Pancreas (tissue), 10 donors: ENCODE measurements at regions not wholly inside any gene's neighbourhood (a gene's known extent, or its start where the extent isn't known, plus 50 kb on each side); places are given as distances from the start of the nearest gene placed in this dataset.

Experiments used
- ATAC-seq, 4 donors: fragments of 200-7000 bp; cut with Tn5 transposase; one replicate each; pipeline versions ENCODE4 v1.8.0 to v1.9.1; 2020; ENCODE audit warnings: mild to moderate bottlenecking in 4 of 4, moderate library complexity in 4 of 4
- DNase-seq, 6 donors: peaks; one replicate each; pipeline ENCODE4 v3.0.0-alpha.2; 2020
- FAIRE-seq: peaks from 2 replicates; lab custom pipeline; 2012; peaks lifted over from hg19 to GRCh38; lab: Jason Lieb, UNC
- H3K27ac ChIP-seq, 4 donors: fragments of 200-600 bp; sonication (generic); 1 replicate in 3 of 4; 2 replicates in 1 of 4; pipeline versions ENCODE4 v1.5.0 to v1.8.0; 2020
- H3K27me3 ChIP-seq, 4 donors: fragments of 200-600 bp; one replicate each; pipeline ENCODE4 v1.8.0; 2021
- H3K36me3 ChIP-seq, 3 donors: fragments of 200-600 bp; sonication (generic) in 1 of 3; one replicate each; pipeline versions ENCODE4 v1.5.0 to v1.8.0; 2020 to 2021
- H3K4me1 ChIP-seq, 3 donors: fragments of 200-600 bp; one replicate each; pipeline ENCODE4 v1.8.0; 2021
- H3K4me3 ChIP-seq, 4 donors: fragments of 200-600 bp; sonication (generic) in 2 of 4; one replicate each; pipeline versions ENCODE4 v1.5.0 to v1.8.0; 2020 to 2021
- H3K9me3 ChIP-seq, 4 donors: fragments of 200-600 bp; one replicate each; pipeline ENCODE4 v1.8.0; 2021
- CTCF ChIP-seq, 4 donors: fragments of 200-600 bp; sonication (generic) in 3 of 4; IDR thresholded peaks; one replicate each; pipeline versions ENCODE4 v1.5.0 to v1.8.0; 2021; ENCODE audit warnings: antibody characterized with exemption in 4 of 4
- WGBS, 2 donors: extraction: QIAGEN DNeasy Blood & Tissue Kit; methylation state at CpG; one replicate each; pipeline ENCODE4 v1.1.7; 2013; 5-methylcytosine and 5-hydroxymethylcytosine counted together
- intact Hi-C, 3 donors: fragments of 100-400 bp; cut with DNase I; formaldehyde crosslinking; loops; one replicate each; pipeline versions ENCODE4 v1.11.1 to v1.14.2; 2022
- donor health status: healthy with polysubstance abuse.
- donor health status: DM: no; HTN: no; CAD: no; lungs with moderate emphysema.
- donor health status: DM: no; HTN: no; CAD: no.
- donor health status: control.
- donor health status: control.
- donor health status: Bipolar disorder and iron deficiency.
- donor health status: DM: yes; HTN: yes; CAD: no.
- donor health status: DM: no; HTN: no; CAD: no.
- donor health status: DM: no; HTN: no; CAD: no.
- donor health status: DM: yes; HTN: yes; CAD: no.

DNA sequence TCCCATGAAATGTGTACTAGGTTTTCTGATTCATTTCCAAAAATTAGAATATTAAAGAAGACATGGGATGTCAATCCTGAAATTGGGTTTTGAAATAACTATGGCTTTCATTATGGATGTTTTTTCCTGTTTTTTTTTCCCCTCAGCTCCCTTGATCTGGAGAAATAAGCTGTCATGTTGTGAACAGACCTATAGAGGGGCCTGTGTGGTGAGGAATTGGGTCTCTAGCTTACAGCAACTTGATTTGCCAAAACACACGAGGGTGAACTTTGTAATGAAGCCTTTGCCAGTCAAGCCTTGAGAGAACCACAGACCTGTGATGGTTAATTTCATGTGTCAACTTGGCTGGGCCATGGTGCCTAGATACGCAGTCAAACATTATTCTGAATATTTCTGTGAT lies 2413.6 kb downstream of the PCDH7 start:
- H3K27ac ChIP-seq: no peak overlapping the region
- no peak for DNase-seq
- intact Hi-C loops: no loop called here
- H3K27me3 ChIP-seq: no peaks in the 10 kb centered on the region
- ATAC-seq: no peak
- 39 to 46% methylated on average over 2 of the region's 2 CpGs for WGBS, 2 donors
- H3K4me1 ChIP-seq: no peaks in the 10 kb centered on the region
- no peak for FAIRE-seq
- H3K36me3 ChIP-seq: no peaks in the 10 kb centered on the region
- TF ChIP-seq CTCF (IDR thresholded peaks at IDR 0.05): no peak
- no peaks in the 10 kb centered on the region for H3K9me3 ChIP-seq
- H3K4me3 ChIP-seq: no peak overlapping the region

DNA sequence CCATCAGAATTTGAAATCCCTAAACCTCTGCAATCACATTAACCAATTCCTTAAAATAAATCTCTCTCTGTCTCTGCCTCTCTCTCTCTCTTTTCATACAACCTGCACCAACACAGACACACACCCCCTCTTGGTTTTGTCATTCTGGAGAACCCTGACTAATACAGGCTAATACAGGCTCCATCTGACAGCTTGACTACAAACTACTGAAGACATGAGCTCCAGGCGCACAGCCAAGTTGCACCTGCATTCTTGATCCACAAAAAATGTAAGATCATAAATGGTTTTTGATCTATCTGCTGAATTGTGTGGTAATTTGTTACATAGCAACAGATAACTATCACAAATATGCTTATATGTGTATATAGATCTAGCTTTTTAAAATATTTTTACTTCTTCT lies 2414.2 kb downstream of the PCDH7 start:
- 51 to 70% methylated on average over 1 of the region's 1 CpG for WGBS, 2 donors
- FAIRE-seq: no peak
- no peak for ATAC-seq

DNA sequence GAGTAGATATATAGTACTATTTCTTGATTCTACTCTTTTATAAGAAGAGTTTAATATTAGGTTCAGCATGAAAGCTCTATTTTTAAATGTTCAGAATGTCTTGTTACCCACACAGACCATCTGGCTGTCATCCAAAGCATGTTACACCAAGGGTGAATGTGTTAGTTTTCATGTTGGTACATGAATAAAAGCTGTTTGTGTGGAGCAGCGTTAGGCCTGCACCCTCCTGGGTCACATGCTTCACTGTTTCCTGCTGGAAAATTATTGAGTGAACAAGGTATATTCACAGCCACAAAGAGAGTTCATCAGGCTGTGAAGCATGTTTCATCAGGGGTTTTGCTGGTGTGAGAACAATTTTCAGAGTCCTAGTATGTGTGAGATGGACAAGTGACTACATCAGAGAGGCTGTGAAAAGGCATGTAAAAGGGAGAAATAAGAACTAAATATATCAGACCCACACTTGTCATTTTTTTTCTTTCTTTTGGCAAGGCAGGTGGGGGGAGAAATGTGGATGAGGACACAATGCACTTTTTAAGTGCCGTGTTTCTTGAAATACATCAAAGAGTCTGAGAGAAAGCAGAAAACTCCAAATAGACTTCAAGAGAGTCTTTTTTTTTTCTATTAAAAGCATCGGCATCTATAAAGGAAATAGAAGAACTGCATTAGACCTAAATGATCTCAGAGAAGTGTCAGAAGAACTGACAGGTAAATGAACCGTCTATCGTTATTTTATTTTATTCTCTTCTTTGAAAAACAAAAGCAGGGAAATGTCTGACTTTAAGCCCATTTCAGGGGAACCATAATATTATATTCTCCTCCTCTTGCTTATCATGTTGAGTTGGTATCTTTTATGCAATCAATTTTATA lies 2429.7 kb downstream of the PCDH7 start:
- no peak for TF ChIP-seq CTCF (IDR thresholded peaks at IDR 0.05)
- no peak for DNase-seq
- Histone ChIP-seq H3K36me3 (no peaks in the 10 kb centered on the region), H3K4me1 (no peaks in the 10 kb centered on the region), H3K27me3 (no peaks in the 10 kb centered on the region), H3K27ac (no peak overlapping the region), H3K4me3 (no peak overlapping the region), H3K9me3 (no peaks in the 10 kb centered on the region)
- ATAC-seq: no peak
- WGBS, 2 donors: 56 to 65% methylated on average over 5 of the region's 5 CpGs
- no peak for FAIRE-seq
- intact Hi-C loops: no loop called here

More for the DNA sequence above, 2414.2 kb downstream of the PCDH7 start:
- Histone ChIP-seq H3K9me3 (no peaks in the 10 kb centered on the region), H3K27me3 (no peaks in the 10 kb centered on the region), H3K4me1 (no peaks in the 10 kb centered on the region), H3K27ac (no peak overlapping the region), H3K4me3 (no peak overlapping the region), H3K36me3 (no peaks in the 10 kb centered on the region)
- no peak for TF ChIP-seq CTCF (IDR thresholded peaks at IDR 0.05)
- intact Hi-C loops: no loop called here
- DNase-seq: no peak

GRCh38 chr4:33150525-33150910 lies 2430.3 kb downstream of the PCDH7 start:
- no peak overlapping the region for H3K4me3 ChIP-seq
- intact Hi-C loops: no loop called here
- no peak overlapping the region for H3K27ac ChIP-seq
- no peaks in the 10 kb centered on the region for H3K9me3 ChIP-seq
- H3K4me1 ChIP-seq: no peaks in the 10 kb centered on the region
- no peaks in the 10 kb centered on the region for H3K36me3 ChIP-seq
- no peak for FAIRE-seq
- no peaks in the 10 kb centered on the region for H3K27me3 ChIP-seq
- TF ChIP-seq CTCF (IDR thresholded peaks at IDR 0.05): no peak
- ATAC-seq: no peak
- no peak for DNase-seq
- 28 to 48% methylated on average over 3 of the region's 3 CpGs for WGBS, 2 donors

GRCh38 chr4:33160126-33160525 lies 2440.0 kb downstream of the PCDH7 start:
- ATAC-seq: no peak
- Histone ChIP-seq H3K36me3 (no peaks in the 10 kb centered on the region), H3K27ac (no peak overlapping the region), H3K4me1 (no peaks in the 10 kb centered on the region), H3K27me3 (no peaks in the 10 kb centered on the region), H3K9me3 (no peaks in the 10 kb centered on the region), H3K4me3 (no peak overlapping the region)
- no peak for TF ChIP-seq CTCF (IDR thresholded peaks at IDR 0.05)
- no peak for DNase-seq
- WGBS, 2 donors: 13 to 20% methylated on average over 2 of the region's 2 CpGs
- intact Hi-C loops: no loop called here
- no peak for FAIRE-seq
